ENCODE measurements at regions not wholly inside any gene's neighbourhood (a gene's known extent, or its start where the extent isn't known, plus 50 kb on each side); places are given as distances from the start of the nearest gene placed in this dataset.

- peak; percentile 10 for DNase-seq (ENCODE audit: low spot score)
Measured at GRCh38 chr14:85991156-85991555, 461.2 kb downstream of the FLRT2 start.

DNA sequence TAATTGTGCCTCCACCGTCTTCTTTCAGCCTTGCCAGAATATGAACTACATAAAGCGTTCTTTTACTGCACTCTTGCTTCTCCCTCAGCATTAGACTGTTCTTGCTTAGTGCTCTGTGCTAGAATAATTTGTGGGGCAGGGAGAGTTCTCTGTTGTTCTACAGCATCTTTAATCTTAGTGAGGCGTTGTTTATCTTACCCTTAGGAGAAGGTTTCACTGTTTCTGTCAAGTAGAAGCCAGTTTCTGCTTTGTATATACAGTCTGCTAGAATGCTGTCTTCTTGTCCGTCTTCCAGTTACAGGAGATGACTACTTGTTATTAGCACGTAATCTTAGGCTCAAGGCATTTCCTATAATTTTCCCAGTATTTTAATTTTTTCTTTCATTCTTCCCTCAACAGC lies 458.0 kb downstream of the FLRT2 start:
- no peak for DNase-seq (ENCODE audit: low spot score)

GRCh38 chr14:85987292-85987691 lies 457.3 kb downstream of the FLRT2 start:
- DNase-seq (ENCODE audit: low spot score) = no peak

DNA sequence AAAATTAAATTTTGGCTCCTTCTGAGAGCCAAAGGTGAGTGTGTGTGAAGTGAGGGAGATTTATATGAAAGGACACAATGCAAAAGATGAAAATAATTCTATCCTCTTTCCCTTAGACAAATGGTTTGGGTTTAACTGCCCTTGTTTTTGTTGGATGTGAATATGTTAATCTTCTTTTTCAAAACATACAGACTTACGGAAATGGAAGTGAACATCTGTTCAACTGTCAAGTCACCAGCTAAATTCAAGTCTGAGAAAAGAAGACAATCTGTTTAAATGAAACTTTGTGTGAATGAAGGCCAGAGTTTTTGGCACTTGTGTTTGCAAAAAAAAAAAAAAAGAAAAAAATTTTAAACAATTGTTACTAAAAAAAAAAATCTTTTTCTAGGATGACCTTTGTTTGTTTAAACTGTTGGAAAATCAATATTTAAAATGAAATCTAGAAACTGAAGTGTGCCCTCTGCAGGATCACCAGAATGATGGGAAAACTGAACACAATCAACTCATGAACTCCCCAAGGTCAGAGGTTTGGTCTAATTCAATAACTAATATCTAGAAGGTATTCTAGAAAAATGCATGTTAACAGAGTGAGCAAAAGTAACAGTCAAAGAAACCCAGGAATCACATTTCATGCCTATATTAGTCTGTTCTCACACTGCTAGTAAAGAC lies 448.8 kb downstream of the FLRT2 start:
- DNase-seq (ENCODE audit: low spot score) = no peak

- DNase-seq (ENCODE audit: low spot score) = no peak
Measured at GRCh38 chr14:85974602-85975001, 444.7 kb downstream of the FLRT2 start.

GRCh38 chr14:85963486-85963885 lies 433.5 kb downstream of the FLRT2 start:
- DNase-seq (ENCODE audit: low spot score) = no peak

GRCh38 chr14:85960756-85961155 lies 430.8 kb downstream of the FLRT2 start:
- DNase-seq (ENCODE audit: low spot score) = no peak

- no peak for DNase-seq (ENCODE audit: low spot score)
Measured at GRCh38 chr14:85959063-85959462, 429.1 kb downstream of the FLRT2 start.

- DNase-seq (ENCODE audit: low spot score) = no peak
Measured at GRCh38 chr14:85958069-85958468, 428.1 kb downstream of the FLRT2 start.

GRCh38 chr14:85953265-85953664 lies 423.3 kb downstream of the FLRT2 start:
- no peak for DNase-seq (ENCODE audit: low spot score)

DNA sequence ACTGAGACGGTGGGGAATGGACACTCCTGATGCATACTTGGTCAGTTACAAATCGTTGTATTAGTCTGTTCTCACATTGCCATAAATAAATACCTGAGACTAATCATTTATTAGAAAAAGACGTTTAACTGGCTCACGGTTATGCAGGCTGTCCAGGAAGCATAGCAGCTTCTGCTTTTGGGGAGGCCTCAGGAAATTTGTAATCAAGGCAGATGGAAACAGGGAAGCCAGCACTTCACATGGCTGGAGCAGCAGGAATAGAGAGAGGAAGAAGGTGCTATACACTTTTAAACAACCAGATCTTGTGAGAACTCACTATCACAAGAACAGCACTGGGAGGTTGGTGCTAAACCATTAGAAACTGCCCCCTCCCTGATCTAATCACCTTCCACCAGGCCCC lies 418.2 kb downstream of the FLRT2 start:
- DNase-seq (ENCODE audit: low spot score) = no peak

DNA sequence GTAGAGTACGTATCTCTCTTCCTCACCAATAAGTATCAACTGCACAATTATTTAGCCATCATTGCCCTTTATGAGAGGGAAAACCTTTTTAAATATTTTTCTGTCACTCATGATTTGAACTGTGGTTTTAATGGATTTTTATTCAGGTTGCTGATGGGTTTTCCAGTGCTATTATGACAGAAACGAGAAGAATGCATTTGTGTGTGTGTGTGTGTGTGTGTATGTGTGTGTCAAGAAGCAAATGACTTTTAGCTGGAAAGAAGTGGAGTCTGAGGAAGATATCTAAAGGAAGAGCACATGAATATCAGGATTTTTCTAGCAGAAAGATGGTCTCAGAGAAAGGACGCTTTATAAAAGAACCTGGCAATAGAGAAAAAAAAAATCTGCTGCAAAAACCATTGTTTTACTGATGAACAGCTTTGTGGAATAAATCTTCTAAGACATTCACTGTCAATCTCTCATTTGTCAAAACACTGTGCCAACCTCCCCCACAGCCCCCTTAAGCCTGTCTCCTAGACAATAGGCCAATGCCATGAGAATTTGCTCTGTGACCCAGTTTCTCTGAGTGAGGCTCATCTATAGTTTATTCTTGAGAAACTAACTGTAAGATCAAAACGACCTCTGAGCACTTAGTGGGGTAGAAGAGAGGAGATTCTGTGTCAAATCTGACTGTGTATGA lies 417.7 kb downstream of the FLRT2 start:
- DNase-seq (ENCODE audit: low spot score) = no peak

DNA sequence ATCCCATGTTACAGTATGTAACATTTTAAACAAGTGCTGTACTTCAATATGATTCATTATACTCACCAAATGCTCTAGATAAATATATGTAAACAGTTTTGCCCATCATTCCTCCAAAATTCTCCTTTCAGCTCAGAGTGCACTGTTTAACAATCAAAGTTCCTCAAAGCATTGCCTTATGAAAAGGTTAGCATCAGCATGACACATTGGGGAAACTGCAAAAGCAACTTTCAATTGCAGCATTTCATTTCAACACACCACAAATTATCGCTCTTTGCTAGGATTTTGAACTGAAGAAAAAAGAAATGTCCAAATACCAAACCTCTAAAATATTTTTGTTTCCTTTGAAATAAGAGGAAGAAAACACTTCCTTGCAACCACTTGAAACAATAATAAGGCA lies 413.2 kb downstream of the FLRT2 start:
- DNase-seq (ENCODE audit: low spot score) = no peak

GRCh38 chr14:85934886-85935254 lies 404.9 kb downstream of the FLRT2 start:
- DNase-seq (ENCODE audit: low spot score) = no peak

GRCh38 chr14:85934123-85934885 lies 404.4 kb downstream of the FLRT2 start:
- no peak for DNase-seq (ENCODE audit: low spot score)

DNA sequence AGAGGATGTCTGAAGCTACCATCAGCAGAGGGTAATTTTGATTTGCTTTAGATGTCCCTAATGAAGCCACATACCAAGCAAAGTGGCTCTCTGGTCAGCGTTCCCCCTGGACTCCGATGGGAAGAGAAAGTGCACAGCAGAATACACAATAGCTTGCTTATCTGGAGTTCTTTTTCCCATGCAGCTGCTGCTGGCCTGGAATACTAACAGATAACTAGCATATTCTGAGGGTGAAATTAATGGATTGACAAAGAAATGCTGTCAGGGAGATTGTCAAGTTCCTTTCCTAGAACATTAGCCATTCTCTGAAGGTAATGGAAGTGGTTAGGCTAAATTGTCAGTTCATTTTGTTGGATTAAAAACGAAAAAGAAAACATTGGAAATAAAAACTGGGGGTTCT lies 391.3 kb downstream of the FLRT2 start:
- no peak for DNase-seq (ENCODE audit: low spot score)

GRCh38 chr14:85917716-85918115 lies 387.8 kb downstream of the FLRT2 start:
- DNase-seq (ENCODE audit: low spot score) = no peak

DNA sequence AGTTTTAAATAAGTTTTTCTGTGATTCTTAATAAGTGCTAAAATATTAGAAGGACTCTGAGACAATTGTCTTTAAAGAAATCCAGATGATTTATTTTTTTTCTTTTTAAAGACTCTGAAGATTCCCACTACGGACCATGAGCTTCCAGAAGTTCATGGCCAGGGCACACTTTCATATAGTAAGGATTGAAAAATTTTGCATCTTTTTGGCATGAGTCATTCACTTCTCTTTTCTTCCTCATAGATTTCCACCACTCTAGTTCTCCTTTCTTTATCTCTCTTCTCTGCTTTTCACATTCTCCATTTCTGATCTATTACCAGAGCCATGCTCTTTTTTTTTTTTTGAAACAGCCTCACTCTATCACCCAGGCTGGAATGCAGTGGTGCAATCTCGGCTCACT lies 385.8 kb downstream of the FLRT2 start:
- no peak for DNase-seq (ENCODE audit: low spot score)

DNA sequence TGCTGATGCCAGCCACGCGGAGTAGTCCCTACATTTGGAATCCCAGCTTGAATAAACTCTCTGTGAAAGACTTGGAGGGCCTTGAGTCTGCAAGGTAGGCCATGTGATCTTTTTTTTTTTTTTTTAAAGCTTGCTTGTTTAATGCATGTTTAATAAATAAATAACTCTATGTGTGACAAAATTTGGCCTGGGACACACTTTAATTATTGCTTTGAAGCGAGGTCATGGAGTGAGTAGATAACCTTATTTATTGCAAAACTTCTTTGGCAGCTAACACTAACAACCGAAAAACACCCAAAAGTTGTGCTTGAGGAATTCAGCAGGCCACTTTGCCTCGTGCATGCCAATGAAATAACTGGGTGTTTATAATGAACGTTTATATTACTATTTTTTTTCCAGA lies 382.2 kb downstream of the FLRT2 start:
- no peak for DNase-seq (ENCODE audit: low spot score)

GRCh38 chr14:85911044-85911443 lies 381.1 kb downstream of the FLRT2 start:
- no peak for DNase-seq (ENCODE audit: low spot score)

DNA sequence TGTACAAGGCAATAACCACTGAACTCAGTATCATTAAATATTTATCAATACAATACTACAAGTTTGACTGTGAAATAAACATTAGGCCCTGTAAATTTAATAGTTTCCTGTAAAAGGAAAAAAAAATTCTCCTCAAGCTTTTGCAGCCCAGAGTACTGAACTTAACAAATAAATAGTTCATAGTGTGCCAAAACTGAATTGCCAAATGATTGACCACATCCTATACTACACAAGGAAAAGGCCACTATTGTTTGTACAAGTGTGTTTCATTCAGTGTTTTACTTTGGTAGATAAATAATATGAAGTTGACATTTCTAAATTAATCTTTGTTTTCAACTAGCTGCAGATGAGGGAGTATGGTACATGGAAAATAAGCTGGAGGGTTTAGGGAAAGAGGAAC lies 379.6 kb downstream of the FLRT2 start:
- DNase-seq (ENCODE audit: low spot score) = no peak

DNA sequence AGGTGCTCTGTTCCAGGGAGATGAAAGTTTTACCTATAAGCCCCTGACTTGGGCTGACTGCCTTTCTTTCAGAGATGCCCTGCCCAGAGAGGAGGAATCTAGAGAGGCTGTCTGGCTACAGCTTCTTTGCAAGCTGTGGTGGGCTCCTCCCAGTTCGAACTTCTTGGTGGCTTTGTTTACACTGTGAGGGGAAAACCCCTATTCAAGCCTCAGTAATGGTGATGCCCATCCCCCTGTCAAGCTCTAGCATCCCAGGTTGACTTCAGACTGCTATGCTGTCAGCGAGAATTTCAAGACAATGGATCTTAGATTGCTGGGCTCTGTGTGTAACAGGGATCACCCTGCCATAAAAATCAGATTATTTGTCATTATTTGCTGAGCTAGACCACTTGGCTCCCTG lies 377.6 kb downstream of the FLRT2 start:
- no peak for DNase-seq (ENCODE audit: low spot score)

GRCh38 chr14:85897808-85898207 lies 367.9 kb downstream of the FLRT2 start:
- no peak for DNase-seq (ENCODE audit: low spot score)

All from AG20443 (cell line).